LNCaP clone FGC (cell line): ENCODE measurements at regions not wholly inside any gene's neighbourhood (a gene's known extent, or its start where the extent isn't known, plus 50 kb on each side); places are given as distances from the start of the nearest gene placed in this dataset.

ENCODE experiments used
- DNase-seq: peaks from one replicate; pipeline ENCODE4 v3.0.0-alpha.2; 2011; ENCODE audit warnings: low read depth
- H3K4me3 ChIP-seq: 2 replicates; pipeline ENCODE4 v1.5.1; 2011; ENCODE audit warnings: mild to moderate bottlenecking, low read depth, low read length, control low read depth
- TF ChIP-seq, protein P1 (sequence below): IDR thresholded peaks from 2 replicates; pipeline ENCODE4 v1.5.1; 2012; ENCODE audit warnings: mild to moderate bottlenecking; ENCODE audit not compliant: control insufficient read depth, insufficient read depth; ENCODE audit errors: extremely low read depth

DNA sequence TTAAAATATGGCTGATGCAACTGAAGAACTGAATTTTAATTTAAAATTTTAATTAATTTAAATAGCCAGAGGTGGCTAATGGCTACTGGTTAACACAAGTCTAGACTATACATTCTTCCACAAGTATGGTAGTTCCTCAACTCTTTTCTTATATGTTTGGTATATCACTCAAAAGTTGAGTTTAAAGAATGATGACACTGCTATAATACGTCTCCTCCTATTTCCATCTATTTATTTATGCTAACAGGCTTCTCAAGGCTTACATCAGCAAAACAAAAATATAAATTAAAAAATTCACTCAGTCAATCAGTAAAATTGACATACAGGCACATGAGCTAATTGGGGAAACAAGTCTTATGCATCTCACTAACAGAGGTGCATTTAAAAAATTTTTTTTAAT is 227.9 kb upstream of the PMFBP1 start:
- TF ChIP-seq, protein P1, sequence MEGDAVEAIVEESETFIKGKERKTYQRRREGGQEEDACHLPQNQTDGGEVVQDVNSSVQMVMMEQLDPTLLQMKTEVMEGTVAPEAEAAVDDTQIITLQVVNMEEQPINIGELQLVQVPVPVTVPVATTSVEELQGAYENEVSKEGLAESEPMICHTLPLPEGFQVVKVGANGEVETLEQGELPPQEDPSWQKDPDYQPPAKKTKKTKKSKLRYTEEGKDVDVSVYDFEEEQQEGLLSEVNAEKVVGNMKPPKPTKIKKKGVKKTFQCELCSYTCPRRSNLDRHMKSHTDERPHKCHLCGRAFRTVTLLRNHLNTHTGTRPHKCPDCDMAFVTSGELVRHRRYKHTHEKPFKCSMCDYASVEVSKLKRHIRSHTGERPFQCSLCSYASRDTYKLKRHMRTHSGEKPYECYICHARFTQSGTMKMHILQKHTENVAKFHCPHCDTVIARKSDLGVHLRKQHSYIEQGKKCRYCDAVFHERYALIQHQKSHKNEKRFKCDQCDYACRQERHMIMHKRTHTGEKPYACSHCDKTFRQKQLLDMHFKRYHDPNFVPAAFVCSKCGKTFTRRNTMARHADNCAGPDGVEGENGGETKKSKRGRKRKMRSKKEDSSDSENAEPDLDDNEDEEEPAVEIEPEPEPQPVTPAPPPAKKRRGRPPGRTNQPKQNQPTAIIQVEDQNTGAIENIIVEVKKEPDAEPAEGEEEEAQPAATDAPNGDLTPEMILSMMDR = no peak
- H3K4me3 ChIP-seq = no peak overlapping the region
- no peak for DNase-seq

DNA sequence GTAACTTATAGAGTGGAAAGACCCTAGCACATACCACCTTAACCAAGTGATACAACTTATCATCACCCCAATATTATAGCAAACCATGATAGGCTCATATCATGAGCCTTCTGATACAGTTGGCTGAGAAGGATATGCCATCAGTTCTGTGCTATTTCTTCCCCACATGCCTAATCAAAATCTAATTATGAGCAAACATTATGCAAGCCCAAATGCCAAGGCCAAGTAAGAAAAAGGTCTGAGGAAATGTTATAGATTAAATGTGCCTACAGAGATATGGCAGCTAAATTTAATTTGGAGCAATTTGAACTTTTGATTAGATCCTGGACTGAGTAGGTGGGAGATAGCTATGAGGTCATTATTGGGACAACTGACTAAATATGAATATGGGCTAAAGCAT is 225.9 kb upstream of the PMFBP1 start:
- TF ChIP-seq, protein P1 = no peak
- no peak for DNase-seq
- H3K4me3 ChIP-seq = no peak overlapping the region

DNA sequence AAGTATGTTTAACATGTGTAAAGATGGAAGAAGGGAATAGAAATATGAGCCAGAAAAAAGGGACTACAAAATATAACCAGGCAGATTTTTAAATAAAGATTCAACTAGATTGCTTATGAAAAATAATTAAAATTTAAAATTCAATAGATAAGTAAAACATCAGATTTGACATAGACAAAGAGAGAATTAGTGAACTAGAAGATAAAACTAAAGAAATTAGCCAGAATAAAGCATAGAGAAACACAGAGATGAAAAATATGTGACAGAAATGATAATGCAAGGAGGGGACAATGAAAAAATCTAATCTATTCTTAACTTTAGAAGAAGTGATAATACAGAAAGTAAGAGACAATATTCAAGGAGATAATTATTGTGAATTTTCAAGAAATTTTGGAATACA is 222.6 kb upstream of the PMFBP1 start:
- TF ChIP-seq, protein P1 = no peak
- no peak for DNase-seq
- no peak overlapping the region for H3K4me3 ChIP-seq

DNA sequence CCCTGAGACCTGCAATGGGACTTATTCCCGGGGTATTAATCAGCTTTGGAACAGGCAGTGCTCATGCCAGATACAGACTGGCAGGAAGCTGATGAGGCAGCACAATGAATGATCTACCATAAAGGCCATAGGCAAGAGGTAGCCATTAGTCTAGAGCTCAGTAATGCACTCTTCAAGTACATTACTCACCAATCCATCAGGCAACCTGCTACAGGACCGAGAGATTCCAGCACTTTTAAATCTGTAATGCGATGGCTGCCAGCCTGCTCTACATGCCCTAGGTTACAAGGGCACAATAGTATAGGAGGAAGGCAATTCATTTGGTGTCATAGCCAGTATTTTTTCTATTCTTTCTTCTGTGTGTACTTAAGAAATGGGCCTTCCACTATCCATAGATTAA is 217.8 kb upstream of the PMFBP1 start:
- TF ChIP-seq, protein P1 = no peak
- no peak for DNase-seq
- no peak overlapping the region for H3K4me3 ChIP-seq

DNA sequence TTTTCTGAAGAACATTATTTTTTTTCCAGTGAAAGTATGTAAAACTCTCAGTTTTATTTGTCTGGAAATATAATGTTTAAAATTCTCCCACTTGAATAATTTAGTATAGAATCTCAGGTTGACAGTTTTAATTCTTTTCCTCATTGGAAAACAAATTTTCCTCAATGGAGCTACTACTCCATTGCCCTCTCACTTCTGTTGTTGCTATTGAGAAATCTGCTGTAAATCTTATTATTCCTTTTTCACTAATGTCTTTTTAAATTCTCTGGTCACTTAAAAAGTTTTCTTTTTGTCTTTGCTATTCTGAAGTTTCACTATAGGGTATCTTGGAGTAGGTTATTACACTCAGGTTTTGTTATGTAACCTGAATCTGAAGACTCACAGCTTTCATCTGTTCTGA is 216.1 kb upstream of the PMFBP1 start:
- H3K4me3 ChIP-seq = no peak overlapping the region
- DNase-seq = no peak
- TF ChIP-seq, protein P1 = no peak

DNA sequence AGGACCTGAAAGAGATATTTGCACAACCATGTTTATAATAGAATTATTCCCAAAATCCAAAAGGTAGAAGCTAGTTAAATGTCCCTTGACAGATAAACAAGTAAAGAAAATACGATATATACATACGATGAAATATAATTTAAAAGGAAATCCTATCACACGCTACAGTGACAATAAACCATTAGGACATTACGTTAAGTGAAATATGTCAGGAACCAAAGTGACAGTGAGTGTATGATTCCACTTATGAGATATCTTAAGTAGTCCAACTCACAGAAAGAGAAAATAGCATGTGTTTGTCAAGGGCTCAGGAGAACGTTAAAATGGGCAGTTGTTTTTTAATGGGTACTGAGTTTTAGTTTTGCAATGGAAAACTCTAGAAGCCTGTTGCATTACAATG is 212.7 kb upstream of the PMFBP1 start:
- no peak overlapping the region for H3K4me3 ChIP-seq
- TF ChIP-seq, protein P1 = no peak
- no peak for DNase-seq

DNA sequence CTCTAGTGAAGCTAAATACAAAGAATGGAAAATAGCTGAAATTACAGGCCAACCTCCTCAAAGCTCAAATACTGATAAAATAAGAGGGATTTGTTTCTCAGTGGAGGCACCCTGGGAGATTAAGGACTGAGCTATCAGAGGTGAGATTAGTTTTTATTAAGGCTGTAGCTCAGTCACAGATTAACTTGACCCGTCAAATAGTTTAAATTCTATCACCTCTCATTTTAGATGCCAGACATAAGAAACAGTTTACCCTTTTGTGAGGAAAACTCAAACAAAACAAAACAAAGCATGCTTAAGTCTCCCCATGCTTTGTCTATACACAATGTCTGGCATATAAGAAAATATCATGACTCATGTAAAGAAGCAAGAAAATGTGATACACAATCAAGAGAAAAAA is 208.3 kb upstream of the PMFBP1 start:
- H3K4me3 ChIP-seq = no peak overlapping the region
- DNase-seq = no peak
- TF ChIP-seq, protein P1 = no peak
